ENCODE measurements at regions not wholly inside any gene's neighbourhood (a gene's known extent, or its start where the extent isn't known, plus 50 kb on each side); places are given as distances from the start of the nearest gene placed in this dataset.

DNA sequence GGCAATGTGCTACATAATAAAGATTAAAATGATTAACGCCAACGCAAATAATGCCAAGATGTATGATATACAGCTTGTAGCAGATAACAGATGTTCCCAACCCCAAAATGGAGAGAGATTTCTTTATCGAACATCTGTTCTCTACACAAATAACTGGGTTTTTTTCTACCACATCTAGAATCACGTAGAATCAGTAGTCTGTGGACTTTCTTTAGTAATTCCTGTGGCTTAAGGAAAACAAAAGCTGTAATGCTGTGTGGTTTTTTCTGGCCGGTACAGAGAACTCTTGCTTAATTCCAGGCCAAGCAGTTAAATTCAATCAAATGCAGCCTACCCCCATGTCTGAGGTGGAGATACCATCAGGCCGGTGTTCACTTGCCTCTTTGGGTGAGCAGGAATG lies 303.4 kb downstream of the FAT3 start:
- TF ChIP-seq, protein P1, sequence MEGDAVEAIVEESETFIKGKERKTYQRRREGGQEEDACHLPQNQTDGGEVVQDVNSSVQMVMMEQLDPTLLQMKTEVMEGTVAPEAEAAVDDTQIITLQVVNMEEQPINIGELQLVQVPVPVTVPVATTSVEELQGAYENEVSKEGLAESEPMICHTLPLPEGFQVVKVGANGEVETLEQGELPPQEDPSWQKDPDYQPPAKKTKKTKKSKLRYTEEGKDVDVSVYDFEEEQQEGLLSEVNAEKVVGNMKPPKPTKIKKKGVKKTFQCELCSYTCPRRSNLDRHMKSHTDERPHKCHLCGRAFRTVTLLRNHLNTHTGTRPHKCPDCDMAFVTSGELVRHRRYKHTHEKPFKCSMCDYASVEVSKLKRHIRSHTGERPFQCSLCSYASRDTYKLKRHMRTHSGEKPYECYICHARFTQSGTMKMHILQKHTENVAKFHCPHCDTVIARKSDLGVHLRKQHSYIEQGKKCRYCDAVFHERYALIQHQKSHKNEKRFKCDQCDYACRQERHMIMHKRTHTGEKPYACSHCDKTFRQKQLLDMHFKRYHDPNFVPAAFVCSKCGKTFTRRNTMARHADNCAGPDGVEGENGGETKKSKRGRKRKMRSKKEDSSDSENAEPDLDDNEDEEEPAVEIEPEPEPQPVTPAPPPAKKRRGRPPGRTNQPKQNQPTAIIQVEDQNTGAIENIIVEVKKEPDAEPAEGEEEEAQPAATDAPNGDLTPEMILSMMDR (IDR thresholded peaks at IDR 0.05) = no peak
- TF ChIP-seq ZFX (IDR thresholded peaks at IDR 0.05; ENCODE audit: borderline replicate concordance) = no peak
